Uterus (tissue), 3 donors: ENCODE measurements at regions not wholly inside any gene's neighbourhood (a gene's known extent, or its start where the extent isn't known, plus 50 kb on each side); places are given as distances from the start of the nearest gene placed in this dataset.

Source experiments
- DNase-seq, 2 donors: peaks; one replicate each; pipeline ENCODE4 v3.0.0-alpha.2; 2019 to 2020
- H3K27ac ChIP-seq, 2 donors: fragments of 200-600 bp; sonication (generic); 1 replicate in 1 of 2; 2 replicates in 1 of 2; pipeline ENCODE4 v1.5.1; 2016 to 2018
- H3K27me3 ChIP-seq, 2 donors: fragments of 200-600 bp; sonication (generic); one replicate each; pipeline ENCODE4 v1.5.1; 2018 to 2019; ENCODE audit warnings: control low read depth in 1 of 2
- H3K36me3 ChIP-seq, 2 donors: fragments of 200-600 bp; sonication (generic); one replicate each; pipeline ENCODE4 v1.5.1; 2019; ENCODE audit warnings: control low read depth in 1 of 2
- H3K4me1 ChIP-seq, 2 donors: fragments of 200-600 bp; sonication (generic); one replicate each; pipeline ENCODE4 v1.5.1; 2018 to 2019; ENCODE audit warnings: control low read depth in 1 of 2
- H3K4me3 ChIP-seq, 2 donors: fragments of 200-600 bp; sonication (generic); 1 replicate in 1 of 2; 2 replicates in 1 of 2; pipeline ENCODE4 v1.5.1; 2018 to 2019; ENCODE audit warnings: mild to moderate bottlenecking in 1 of 2
- H3K9me3 ChIP-seq, 2 donors: fragments of 200-600 bp; sonication (generic); one replicate each; pipeline ENCODE4 v1.5.1; 2019; ENCODE audit warnings: control low read depth in 1 of 2
- CTCF ChIP-seq, 4 experiments: fragments of 200-600 bp in 2 of 4; fragments of 450-650 bp in 2 of 4; sonication (generic) in 2 of 4; IDR thresholded peaks; one replicate each; pipeline ENCODE4 v1.5.1; 2016 to 2019; ENCODE audit warnings: antibody characterized with exemption in 4 of 4, mild to moderate bottlenecking in 2 of 4, moderate library complexity in 1 of 4
- POLR2A ChIP-seq, 2 donors: fragments of 450-650 bp; IDR thresholded peaks; one replicate each; pipeline ENCODE4 v1.6.1; 2016; ENCODE audit warnings: antibody characterized with exemption in 2 of 2, mild to moderate bottlenecking in 1 of 2, moderate library complexity in 1 of 2
- intact Hi-C: fragments of 100-400 bp; cut with DNase I; formaldehyde crosslinking; loops from one replicate; pipeline ENCODE4 v1.15.1; 2023; ENCODE audit warnings: low total_unique reads
- donor health status: DM: yes; HTN: yes; CAD: no.

- intact Hi-C loops = no loop called here
- peak overlapping the region in 1 of 2 donors; percentile 8 for H3K27ac ChIP-seq
Measured at GRCh38 chr15:66931768-66932633, 133.4 kb upstream of the SMAD3 start.

DNA sequence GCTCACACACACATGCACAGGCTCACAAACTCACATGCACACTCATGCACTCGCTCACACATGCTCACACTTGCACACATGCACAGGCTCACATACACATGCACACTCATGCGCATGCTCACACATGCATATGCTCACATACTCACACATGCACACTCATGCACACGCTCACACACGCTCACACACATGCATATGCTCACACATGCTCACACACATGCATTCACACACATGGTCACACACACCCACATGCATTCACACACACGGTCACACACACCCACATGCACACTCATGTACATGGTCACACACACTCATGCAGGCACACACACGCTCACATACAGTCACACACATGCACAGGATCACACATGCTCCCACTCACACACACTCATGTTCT is 132.8 kb upstream of the SMAD3 start:
- H3K27me3 ChIP-seq = no peaks in the 10 kb centered on the region
- no peaks in the 10 kb centered on the region for H3K9me3 ChIP-seq
- H3K4me3 ChIP-seq = no peak overlapping the region
- no peak overlapping the region for H3K27ac ChIP-seq
- DNase-seq = no peak
- intact Hi-C loops = no loop called here
- TF ChIP-seq CTCF (IDR thresholded peaks at IDR 0.05) = no peak
- TF ChIP-seq POLR2A (IDR thresholded peaks at IDR 0.05) = no peak
- H3K36me3 ChIP-seq = no peaks in the 10 kb centered on the region
- peaks cover 0 to 9% of the 10 kb centered on the region in 2 donors for H3K4me1 ChIP-seq

More at GRCh38 chr15:66931768-66932633, 133.4 kb upstream of the SMAD3 start:
- Histone ChIP-seq H3K36me3 (no peaks in the 10 kb centered on the region), H3K4me3 (no peak overlapping the region), H3K27me3 (no peaks in the 10 kb centered on the region), H3K4me1 (peaks cover 0 to 9% of the 10 kb centered on the region in 2 donors), H3K9me3 (no peaks in the 10 kb centered on the region)
- TF ChIP-seq POLR2A (IDR thresholded peaks at IDR 0.05) = no peak
- no peak for TF ChIP-seq CTCF (IDR thresholded peaks at IDR 0.05)
- no peak for DNase-seq

DNA sequence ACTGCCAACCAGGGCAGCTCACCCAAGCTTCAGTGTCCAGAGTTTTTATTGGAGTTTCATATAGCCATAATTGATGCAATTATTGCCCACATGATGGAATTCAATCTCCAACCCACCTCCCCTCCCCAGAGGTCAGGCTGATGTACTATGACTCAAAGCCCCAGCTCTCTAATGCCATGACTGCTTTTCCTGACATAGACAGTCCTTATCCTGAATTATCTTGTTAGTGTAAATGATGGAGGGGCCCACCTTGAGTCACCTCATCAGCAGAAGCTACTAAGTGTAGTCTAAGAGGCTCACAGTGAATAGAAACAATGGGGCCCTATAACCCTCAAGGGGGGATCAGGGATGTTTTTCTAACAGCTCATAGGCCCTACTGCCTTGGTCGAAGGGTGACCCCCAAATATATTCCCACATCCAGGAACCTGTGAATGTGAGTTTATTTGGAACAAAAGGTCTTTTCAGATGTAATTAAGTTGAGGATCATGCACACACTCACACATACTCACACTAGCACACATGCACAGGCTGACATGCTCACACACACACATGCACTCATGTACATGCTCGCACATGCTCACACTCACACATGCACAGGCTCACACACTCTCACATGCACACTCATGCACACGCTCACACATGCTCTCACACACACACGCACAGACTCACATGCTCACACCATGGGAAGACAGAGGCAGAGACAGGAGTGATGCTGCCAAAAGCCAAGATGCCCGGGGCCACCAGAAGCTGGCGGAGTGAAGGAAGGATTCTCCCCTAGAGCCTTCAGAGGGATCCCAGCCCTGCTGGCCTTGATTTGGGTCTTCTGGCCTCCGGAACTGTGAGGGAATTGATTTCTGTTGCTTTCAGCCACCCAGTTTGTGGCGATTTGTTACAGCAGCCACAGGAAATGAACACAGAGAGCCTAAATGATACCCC is 131.2 kb upstream of the SMAD3 start:
- intact Hi-C loops = no loop called here
- H3K36me3 ChIP-seq = no peaks in the 10 kb centered on the region
- H3K27ac ChIP-seq = no peak overlapping the region
- H3K4me3 ChIP-seq = no peak overlapping the region
- DNase-seq = no peak
- no peak for TF ChIP-seq CTCF (IDR thresholded peaks at IDR 0.05)
- no peak for TF ChIP-seq POLR2A (IDR thresholded peaks at IDR 0.05)
- H3K9me3 ChIP-seq = no peaks in the 10 kb centered on the region
- no peaks in the 10 kb centered on the region for H3K27me3 ChIP-seq
- H3K4me1 ChIP-seq = peaks cover 0 to 9% of the 10 kb centered on the region in 2 donors

DNA sequence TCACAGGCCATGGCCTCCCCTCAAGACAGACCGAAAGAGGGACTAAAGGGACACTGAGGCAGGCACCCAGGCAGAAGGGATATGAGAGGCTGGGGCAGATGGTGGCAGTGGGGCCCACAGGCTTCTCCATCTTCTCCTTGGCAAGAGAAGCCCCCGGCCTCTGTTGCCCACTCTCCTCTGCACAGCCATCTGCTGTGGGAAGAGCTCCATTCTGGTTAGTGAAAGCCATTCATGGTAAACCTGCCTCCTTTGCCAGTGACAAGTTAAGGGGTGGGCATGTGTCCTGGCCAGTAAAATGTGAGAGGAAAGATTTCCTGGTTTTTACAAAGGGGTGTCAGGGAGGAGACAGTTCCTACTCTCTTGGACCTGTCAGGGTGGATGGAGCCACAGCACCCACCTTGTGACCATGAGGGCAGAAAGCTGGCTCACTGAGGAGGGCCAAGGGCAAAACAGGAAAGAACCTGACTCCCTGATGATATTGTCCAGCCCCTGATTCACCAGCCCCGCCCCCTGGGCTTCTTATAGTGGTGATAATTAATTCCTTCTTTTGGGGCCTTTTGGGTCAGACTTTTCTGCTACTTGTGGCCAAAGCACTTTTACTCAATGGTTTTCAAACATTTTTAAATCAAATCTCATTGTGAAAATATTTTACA is 130.4 kb upstream of the SMAD3 start:
- Histone ChIP-seq H3K36me3 (no peaks in the 10 kb centered on the region), H3K4me3 (no peak overlapping the region), H3K27me3 (no peaks in the 10 kb centered on the region), H3K27ac (no peak overlapping the region), H3K4me1 (peaks cover 0 to 9% of the 10 kb centered on the region in 2 donors), H3K9me3 (no peaks in the 10 kb centered on the region)
- TF ChIP-seq POLR2A (IDR thresholded peaks at IDR 0.05) (no peak), CTCF (IDR thresholded peaks at IDR 0.05) (no peak)
- DNase-seq = no peak
- intact Hi-C loops = no loop called here
